ENCODE measurements at regions not wholly inside any gene's neighbourhood (a gene's known extent, or its start where the extent isn't known, plus 50 kb on each side); places are given as distances from the start of the nearest gene placed in this dataset.

DNA sequence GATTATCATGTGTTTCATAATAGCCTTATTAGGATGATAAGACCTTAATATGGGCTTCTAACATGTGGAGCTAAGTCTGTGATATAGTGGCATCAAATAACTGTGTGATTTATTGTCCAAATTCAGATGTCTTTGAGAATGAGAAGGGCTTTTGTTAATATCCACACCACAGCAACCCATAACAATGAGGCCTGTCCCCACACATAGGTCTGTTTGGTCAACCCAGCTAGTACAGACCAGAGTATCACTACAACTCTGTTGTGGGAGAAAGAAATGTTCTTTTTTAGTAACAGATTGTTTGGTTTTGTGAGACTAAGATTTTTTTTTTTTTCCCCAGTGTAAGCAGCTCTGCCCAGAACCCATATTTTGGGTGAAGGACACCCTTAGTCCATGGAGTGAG is 439.2 kb downstream of the PIK3C3 start:
- CTCF ChIA-PET, result no interaction called here
- FAIRE-seq, result no peak
- no peaks in the 10 kb centered on the region for H3K36me3 ChIP-seq (ENCODE audit: control insufficient read depth in 2 of 2, extremely low read depth in 1 of 2, insufficient read depth in 2 of 2, low read length in 2 of 2)

More for the DNA sequence above, 439.2 kb downstream of the PIK3C3 start:
- H3K4me1 ChIP-seq (ENCODE audit: control insufficient read depth, extremely low read depth, insufficient read depth, low read length), result no peaks in the 10 kb centered on the region
- DNase-seq (ENCODE audit: low read depth, low spot score), result no peak
- no peaks in the 10 kb centered on the region for H3K79me2 ChIP-seq (ENCODE audit: control insufficient read depth, insufficient read depth, low read length)
- BruUV-seq (replicated peaks), result no TSS peak
- no peaks in the 10 kb centered on the region for H4K20me1 ChIP-seq (replicated peaks; ENCODE audit: control insufficient read depth, extremely low read depth, insufficient read depth, low read length)
- no peak overlapping the region for H3K4me2 ChIP-seq (ENCODE audit: insufficient read depth, low read length)
- POLR2A ChIA-PET, result no interaction called here
- no peaks in the 10 kb centered on the region for H3K9me1 ChIP-seq (replicated peaks; ENCODE audit: control insufficient read depth, extremely low read depth, insufficient read depth, low read length)
- intact Hi-C loops (cut with micrococcal nuclease), result no loop called here
- no peaks in the 10 kb centered on the region for H3K27me3 ChIP-seq (ENCODE audit: control insufficient read depth in 2 of 2, insufficient read depth in 2 of 2, low read length in 2 of 2)
- TF ChIP-seq FOS (IDR thresholded peaks at IDR 0.05; ENCODE audit: borderline replicate concordance, insufficient read depth, low read length) (no peak), POLR2AphosphoS5 (IDR thresholded peaks at IDR 0.05; ENCODE audit: insufficient read depth, low read depth, low read length) (no peak), POLR2A (IDR thresholded peaks at IDR 0.05; ENCODE audit: low read depth, low read length) (no peak), EZH2 (IDR thresholded peaks at IDR 0.05; ENCODE audit: borderline replicate concordance, low read depth, low read length, severe bottlenecking) (no peak), JUN (IDR thresholded peaks at IDR 0.05; ENCODE audit: borderline replicate concordance, insufficient read depth, insufficient read length, low read depth) (no peak), GATA2 (IDR thresholded peaks at IDR 0.05; ENCODE audit: insufficient read depth, insufficient read length, low read depth, low read length) (no peak), MYC (IDR thresholded peaks at IDR 0.05; ENCODE audit: low read depth, low read length) (no peak)
- TF ChIP-seq, protein P1, sequence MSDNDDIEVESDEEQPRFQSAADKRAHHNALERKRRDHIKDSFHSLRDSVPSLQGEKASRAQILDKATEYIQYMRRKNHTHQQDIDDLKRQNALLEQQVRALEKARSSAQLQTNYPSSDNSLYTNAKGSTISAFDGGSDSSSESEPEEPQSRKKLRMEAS (IDR thresholded peaks at IDR 0.05; ENCODE audit: insufficient read depth, insufficient read length), result no peak
- TF ChIP-seq, protein P2, sequence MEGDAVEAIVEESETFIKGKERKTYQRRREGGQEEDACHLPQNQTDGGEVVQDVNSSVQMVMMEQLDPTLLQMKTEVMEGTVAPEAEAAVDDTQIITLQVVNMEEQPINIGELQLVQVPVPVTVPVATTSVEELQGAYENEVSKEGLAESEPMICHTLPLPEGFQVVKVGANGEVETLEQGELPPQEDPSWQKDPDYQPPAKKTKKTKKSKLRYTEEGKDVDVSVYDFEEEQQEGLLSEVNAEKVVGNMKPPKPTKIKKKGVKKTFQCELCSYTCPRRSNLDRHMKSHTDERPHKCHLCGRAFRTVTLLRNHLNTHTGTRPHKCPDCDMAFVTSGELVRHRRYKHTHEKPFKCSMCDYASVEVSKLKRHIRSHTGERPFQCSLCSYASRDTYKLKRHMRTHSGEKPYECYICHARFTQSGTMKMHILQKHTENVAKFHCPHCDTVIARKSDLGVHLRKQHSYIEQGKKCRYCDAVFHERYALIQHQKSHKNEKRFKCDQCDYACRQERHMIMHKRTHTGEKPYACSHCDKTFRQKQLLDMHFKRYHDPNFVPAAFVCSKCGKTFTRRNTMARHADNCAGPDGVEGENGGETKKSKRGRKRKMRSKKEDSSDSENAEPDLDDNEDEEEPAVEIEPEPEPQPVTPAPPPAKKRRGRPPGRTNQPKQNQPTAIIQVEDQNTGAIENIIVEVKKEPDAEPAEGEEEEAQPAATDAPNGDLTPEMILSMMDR (IDR thresholded peaks at IDR 0.05; ENCODE audit: extremely low read depth in 1 of 2, insufficient read depth in 1 of 2, low read depth in 1 of 2, low read length in 2 of 2), result no peak
- H3K27ac ChIP-seq (ENCODE audit: insufficient read depth, low read depth, low read length), result no peak overlapping the region
- no peak overlapping the region for H3K9ac ChIP-seq (replicated peaks; ENCODE audit: extremely low read depth, insufficient read depth, low read length)
- dilution Hi-C loops (cut with MboI; ENCODE audit: extremely low pct_ligation_motif_present, low sequenced_read_pairs), result no loop called here
- H3K4me3 ChIP-seq (replicated peaks in 1 of 3; ENCODE audit: insufficient read depth in 1 of 3, low read depth in 1 of 3, low read length in 3 of 3), result no peak overlapping the region
- no peaks in the 10 kb centered on the region for H3K9me3 ChIP-seq (replicated peaks; ENCODE audit: control insufficient read depth, insufficient read depth, low read length)
- no peak overlapping the region for H2AFZ ChIP-seq (ENCODE audit: low read depth, low read length)

Data from endothelial cell of umbilical vein (primary cell).